ENCODE measurements at regions not wholly inside any gene's neighbourhood (a gene's known extent, or its start where the extent isn't known, plus 50 kb on each side); places are given as distances from the start of the nearest gene placed in this dataset.
"Not testable (repeated sequence)": the region's sequence is repeated elsewhere in the genome, so short reads cannot be mapped to it uniquely, and the experiment has no call there.

DNA sequence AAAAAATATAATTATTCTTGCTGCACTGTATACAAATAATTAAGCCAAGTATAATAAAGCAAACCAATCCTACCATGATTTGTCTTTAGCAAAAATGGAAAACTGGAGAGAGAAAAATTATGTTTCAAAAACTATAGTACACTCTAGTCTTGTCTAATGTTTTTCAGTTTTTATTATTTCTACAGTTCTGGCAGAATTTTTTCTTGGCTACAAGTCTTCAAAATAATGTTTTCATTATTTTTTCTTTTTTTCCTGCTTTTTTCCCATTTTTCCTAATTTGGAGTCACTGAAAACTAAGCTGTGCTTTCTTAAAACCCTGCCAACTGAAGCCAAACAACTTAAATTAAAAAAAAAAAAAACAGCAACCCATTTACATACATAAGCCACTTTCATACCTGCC lies 132.0 kb downstream of the RAMP3 start:
- peaks cover 13% of the 10 kb centered on the region for H3K27me3 Mint-ChIP-seq (ENCODE audit: low read depth)
- DNase-seq; ATAC-seq (replicated peaks in 1 of 2); H3K4me1 Mint-ChIP-seq (ENCODE audit: low read depth); H3K9me3 Mint-ChIP-seq; H3K4me3 Mint-ChIP-seq; H3K27ac Mint-ChIP-seq; H3K36me3 Mint-ChIP-seq (ENCODE audit: insufficient read depth in 2 of 2): not testable (repeated sequence)

DNA sequence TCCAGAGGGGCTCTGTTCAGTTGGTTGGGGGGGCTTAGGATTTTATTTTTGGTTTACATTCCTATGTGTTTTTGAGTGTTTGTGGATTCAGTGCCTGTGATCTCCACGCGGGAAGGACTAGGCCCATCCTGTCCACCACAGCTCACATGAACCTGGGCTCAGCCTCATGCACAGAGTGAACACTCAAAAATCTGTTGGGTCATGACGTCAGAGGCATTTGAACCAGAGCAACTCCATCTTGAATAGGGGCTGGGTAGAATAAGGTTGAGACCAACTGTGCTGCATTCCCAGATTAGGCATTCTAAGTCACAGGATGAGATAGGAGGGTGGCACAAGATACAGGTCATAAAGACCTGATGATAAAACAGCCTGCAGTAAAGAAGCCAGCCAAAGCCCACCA lies 133.3 kb downstream of the RAMP3 start:
- no peak overlapping the region for H3K27ac Mint-ChIP-seq
- H3K27me3 Mint-ChIP-seq (ENCODE audit: low read depth), result peaks cover 16% of the 10 kb centered on the region
- ATAC-seq (replicated peaks in 1 of 2) (no peak), DNase-seq (no peak)
- no peak overlapping the region for H3K4me3 Mint-ChIP-seq
- peaks cover 7 to 8% of the 10 kb centered on the region in 2 donors for H3K9me3 Mint-ChIP-seq
- no peaks in the 10 kb centered on the region for H3K4me1 Mint-ChIP-seq (ENCODE audit: low read depth)
- H3K36me3 Mint-ChIP-seq (ENCODE audit: insufficient read depth in 2 of 2), result peaks cover 6 to 7% of the 10 kb centered on the region in 2 donors

DNA sequence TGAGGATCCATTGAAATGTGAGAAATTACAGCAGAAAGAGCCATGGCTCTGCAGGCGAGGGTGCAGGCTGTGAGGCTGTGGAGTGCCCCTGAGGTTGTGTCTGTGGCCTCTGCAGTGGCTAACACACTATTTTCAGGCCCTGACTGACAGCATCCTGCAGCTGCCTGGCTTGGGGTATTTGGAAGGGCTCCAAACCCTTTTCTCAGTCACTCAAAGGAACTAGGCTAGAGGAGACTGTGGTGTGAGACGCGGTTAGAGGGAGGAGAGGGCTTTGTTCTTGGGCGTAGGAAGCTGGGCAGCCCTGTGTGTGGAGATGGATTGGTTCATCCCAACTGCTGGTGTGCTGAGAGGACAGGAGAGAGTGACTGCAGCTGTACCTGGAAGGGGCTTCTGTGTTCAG lies 134.9 kb downstream of the RAMP3 start:
- peaks cover 26% of the 10 kb centered on the region for H3K27me3 Mint-ChIP-seq (ENCODE audit: low read depth)
- no peak overlapping the region for H3K27ac Mint-ChIP-seq

GRCh38 chr7:45293295-45293942 lies 135.8 kb downstream of the RAMP3 start:
- DNase-seq (no peak), ATAC-seq (replicated peaks in 1 of 2) (no peak)
- H3K9me3 Mint-ChIP-seq, result peaks cover 3% of the 10 kb centered on the region in 2 donors
- H3K4me3 Mint-ChIP-seq, result no peak overlapping the region
- H3K36me3 Mint-ChIP-seq (ENCODE audit: insufficient read depth in 2 of 2), result peaks cover 3 to 4% of the 10 kb centered on the region in 2 donors
- no peak overlapping the region for H3K27ac Mint-ChIP-seq
- H3K27me3 Mint-ChIP-seq (ENCODE audit: low read depth), result peaks cover 26% of the 10 kb centered on the region
- H3K4me1 Mint-ChIP-seq (ENCODE audit: low read depth), result no peaks in the 10 kb centered on the region

More for the DNA sequence above, 134.9 kb downstream of the RAMP3 start:
- no peak for ATAC-seq (replicated peaks in 1 of 2)
- Mint-ChIP-seq H3K9me3 (peaks cover 7 to 8% of the 10 kb centered on the region in 2 donors), H3K36me3 (ENCODE audit: insufficient read depth in 2 of 2) (peaks cover 6 to 7% of the 10 kb centered on the region in 2 donors), H3K4me1 (ENCODE audit: low read depth) (no peaks in the 10 kb centered on the region), H3K4me3 (no peak overlapping the region)
- no peak for DNase-seq

DNA sequence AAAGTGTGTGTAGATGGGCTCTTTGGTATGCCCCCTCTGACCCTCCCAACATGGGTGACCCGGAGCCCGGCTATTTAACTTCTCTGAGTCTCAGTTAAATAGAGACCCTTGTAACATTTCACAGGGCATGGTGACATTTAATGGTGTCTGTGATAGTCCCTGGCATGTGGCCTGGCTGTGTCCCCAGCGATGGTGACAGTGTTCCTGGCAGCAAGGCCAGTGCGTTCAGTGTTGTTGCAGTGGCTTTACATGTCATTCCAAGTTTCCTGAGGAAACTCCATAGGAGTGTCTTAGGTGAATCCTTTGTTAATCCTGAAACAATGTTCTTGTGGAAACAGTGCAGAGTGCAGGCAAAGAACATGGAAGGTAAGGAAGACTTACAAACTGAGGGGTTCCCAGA lies 137.0 kb downstream of the RAMP3 start:
- no peak overlapping the region for H3K4me3 Mint-ChIP-seq
- H3K27me3 Mint-ChIP-seq (ENCODE audit: low read depth), result peaks cover 33% of the 10 kb centered on the region
- H3K4me1 Mint-ChIP-seq (ENCODE audit: low read depth), result no peaks in the 10 kb centered on the region
- DNase-seq (no peak), ATAC-seq (replicated peaks in 1 of 2) (no peak)
- peaks cover 2 to 3% of the 10 kb centered on the region in 2 donors for H3K36me3 Mint-ChIP-seq (ENCODE audit: insufficient read depth in 2 of 2)
- H3K9me3 Mint-ChIP-seq, result peaks cover 2 to 3% of the 10 kb centered on the region in 2 donors
- no peak overlapping the region for H3K27ac Mint-ChIP-seq

GRCh38 chr7:45295222-45295621 lies 137.6 kb downstream of the RAMP3 start:
- H3K27me3 Mint-ChIP-seq (ENCODE audit: low read depth), result peaks cover 38% of the 10 kb centered on the region
- H3K27ac Mint-ChIP-seq, result no peak overlapping the region
- no peak for DNase-seq
- no peak for ATAC-seq (replicated peaks in 1 of 2)
- H3K36me3 Mint-ChIP-seq (ENCODE audit: insufficient read depth in 2 of 2), result peaks cover 2% of the 10 kb centered on the region in 2 donors
- no peaks in the 10 kb centered on the region for H3K4me1 Mint-ChIP-seq (ENCODE audit: low read depth)
- H3K9me3 Mint-ChIP-seq, result peaks cover 2% of the 10 kb centered on the region in 2 donors
- no peak overlapping the region for H3K4me3 Mint-ChIP-seq

- H3K27ac Mint-ChIP-seq, result no peak overlapping the region
- H3K9me3 Mint-ChIP-seq, result no peaks in the 10 kb centered on the region
- ATAC-seq (replicated peaks in 1 of 2) (no peak), DNase-seq (no peak)
- peaks cover 0 to 2% of the 10 kb centered on the region in 2 donors for H3K36me3 Mint-ChIP-seq (ENCODE audit: insufficient read depth in 2 of 2)
- H3K27me3 Mint-ChIP-seq (ENCODE audit: low read depth), result peaks cover 50% of the 10 kb centered on the region
- no peak overlapping the region for H3K4me3 Mint-ChIP-seq
- H3K4me1 Mint-ChIP-seq (ENCODE audit: low read depth), result no peaks in the 10 kb centered on the region
These were observed 139.2 kb downstream of the RAMP3 start for GRCh38 chr7:45296748-45297147.

DNA sequence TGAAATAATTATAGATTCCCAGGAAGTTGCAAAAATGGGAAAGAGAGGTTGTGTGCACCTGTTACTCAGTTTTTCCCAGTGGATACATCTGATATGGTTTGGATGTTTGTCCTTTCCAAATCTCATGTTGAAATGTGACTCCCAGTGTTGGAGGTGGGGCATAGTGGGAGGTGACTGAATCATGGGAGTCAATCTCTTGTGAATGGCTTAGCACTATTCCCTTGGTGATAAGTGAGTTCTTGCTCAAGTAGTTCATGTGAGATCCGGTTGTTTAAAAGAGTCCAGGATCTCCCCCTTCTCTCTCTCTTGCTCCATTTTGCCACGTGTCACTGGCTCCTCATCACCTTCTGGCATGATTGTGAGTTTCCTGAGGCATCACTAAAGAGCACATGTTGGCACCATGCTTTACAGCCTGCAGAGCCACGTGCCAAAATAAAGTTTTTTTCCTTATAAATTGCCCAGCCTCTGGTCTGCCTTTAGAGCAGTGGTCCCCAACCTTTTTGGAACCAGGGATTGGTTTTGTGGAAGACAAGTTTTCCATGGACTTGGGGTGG lies 149.2 kb downstream of the RAMP3 start:
- Mint-ChIP-seq H3K27ac (no peak overlapping the region), H3K4me3 (no peak overlapping the region), H3K4me1 (ENCODE audit: low read depth) (no peaks in the 10 kb centered on the region), H3K9me3 (peaks cover 9 to 11% of the 10 kb centered on the region in 2 donors), H3K27me3 (ENCODE audit: low read depth) (peaks cover 22% of the 10 kb centered on the region), H3K36me3 (ENCODE audit: insufficient read depth in 2 of 2) (peaks cover 3 to 9% of the 10 kb centered on the region in 2 donors)
- ATAC-seq (replicated peaks in 1 of 2) (no peak), DNase-seq (no peak)

DNA sequence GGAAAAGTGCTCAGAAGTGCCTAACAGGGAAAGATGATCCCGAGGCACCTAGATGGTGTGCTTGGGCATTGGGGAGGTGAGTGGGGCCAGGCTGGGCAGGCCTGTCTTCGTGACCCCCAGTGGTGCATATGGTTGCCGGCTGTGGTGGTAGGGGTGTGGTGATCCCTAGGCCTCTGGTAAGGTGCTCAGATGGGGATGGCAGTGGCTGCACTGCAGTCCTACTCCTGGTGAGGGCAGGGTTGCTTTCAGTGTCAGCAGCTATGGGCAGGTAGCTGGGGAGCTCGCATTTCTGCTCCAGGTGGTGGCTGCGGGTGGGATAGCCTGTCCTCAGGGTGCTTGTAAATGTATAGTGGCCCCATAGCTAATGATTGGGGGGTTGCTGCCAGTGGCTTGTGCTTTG lies 154.0 kb downstream of the RAMP3 start:
- DNase-seq (no peak), ATAC-seq (replicated peaks in 1 of 2) (no peak)
- Mint-ChIP-seq H3K4me1 (ENCODE audit: low read depth) (no peaks in the 10 kb centered on the region), H3K9me3 (peaks cover 11 to 15% of the 10 kb centered on the region in 2 donors), H3K36me3 (ENCODE audit: insufficient read depth in 2 of 2) (peaks cover 4 to 9% of the 10 kb centered on the region in 2 donors), H3K4me3 (no peak overlapping the region), H3K27ac (no peak overlapping the region), H3K27me3 (ENCODE audit: low read depth) (peaks cover 14% of the 10 kb centered on the region)

DNA sequence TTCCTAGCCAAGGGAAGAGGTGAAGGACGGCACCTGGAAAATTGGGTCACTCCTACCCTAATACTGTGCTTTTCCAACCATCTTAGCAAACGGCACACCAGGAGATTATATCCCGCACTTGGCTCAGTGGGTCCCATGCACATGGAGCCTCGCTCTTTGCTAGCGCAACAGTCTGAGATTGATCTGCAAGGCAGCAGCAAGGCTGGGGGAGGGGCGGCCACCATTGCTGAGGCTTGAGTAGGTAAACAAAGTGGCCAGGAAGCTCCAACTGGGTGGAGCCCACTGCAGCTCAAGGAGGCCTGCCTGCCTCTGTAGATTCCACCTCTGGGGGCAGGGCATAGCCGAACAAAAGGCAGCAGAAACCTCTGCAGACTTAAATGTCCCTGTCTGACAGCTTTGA lies 157.9 kb downstream of the RAMP3 start:
- not testable (repeated sequence) for ATAC-seq (replicated peaks in 1 of 2); H3K36me3 Mint-ChIP-seq (ENCODE audit: insufficient read depth in 2 of 2); H3K27ac Mint-ChIP-seq; H3K4me1 Mint-ChIP-seq (ENCODE audit: low read depth); DNase-seq; H3K4me3 Mint-ChIP-seq
- H3K27me3 Mint-ChIP-seq (ENCODE audit: low read depth), result peaks cover 24% of the 10 kb centered on the region
- peaks cover 8 to 12% of the 10 kb centered on the region in 2 donors for H3K9me3 Mint-ChIP-seq

DNA sequence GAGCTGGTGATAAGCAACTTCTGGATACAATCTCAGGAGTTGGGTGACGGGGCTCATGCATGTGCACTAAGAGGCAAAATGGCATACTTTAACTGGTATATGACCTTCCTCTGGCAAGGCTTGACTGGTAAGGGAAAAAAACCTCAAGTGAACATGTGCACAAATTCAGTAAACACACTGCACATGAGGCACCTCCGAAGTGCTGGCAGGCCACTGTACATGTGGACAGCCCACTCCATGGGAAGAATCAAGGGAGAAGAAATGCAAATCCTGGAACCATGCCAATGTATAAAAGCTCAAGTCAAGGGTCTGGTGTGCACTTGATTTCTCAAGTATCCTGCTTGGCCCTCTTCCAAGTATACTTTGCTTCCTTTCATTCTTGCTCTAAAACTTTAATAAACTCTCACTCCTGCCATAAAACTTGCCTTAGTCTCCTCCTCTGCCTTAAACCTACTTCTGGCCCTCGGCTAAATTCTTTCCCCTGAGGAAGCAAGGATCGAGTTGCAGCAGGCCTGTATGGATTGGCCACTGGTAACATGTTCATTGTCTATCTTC lies 167.2 kb downstream of the RAMP3 start:
- ATAC-seq (replicated peaks in 1 of 2), result no peak
- H3K9me3 Mint-ChIP-seq, result no peaks in the 10 kb centered on the region
- H3K36me3 Mint-ChIP-seq (ENCODE audit: insufficient read depth in 2 of 2), result no peaks in the 10 kb centered on the region
- peaks cover 15% of the 10 kb centered on the region for H3K27me3 Mint-ChIP-seq (ENCODE audit: low read depth)
- no peak overlapping the region for H3K4me3 Mint-ChIP-seq
- no peak overlapping the region for H3K27ac Mint-ChIP-seq
- DNase-seq, result no peak
- no peaks in the 10 kb centered on the region for H3K4me1 Mint-ChIP-seq (ENCODE audit: low read depth)

DNA sequence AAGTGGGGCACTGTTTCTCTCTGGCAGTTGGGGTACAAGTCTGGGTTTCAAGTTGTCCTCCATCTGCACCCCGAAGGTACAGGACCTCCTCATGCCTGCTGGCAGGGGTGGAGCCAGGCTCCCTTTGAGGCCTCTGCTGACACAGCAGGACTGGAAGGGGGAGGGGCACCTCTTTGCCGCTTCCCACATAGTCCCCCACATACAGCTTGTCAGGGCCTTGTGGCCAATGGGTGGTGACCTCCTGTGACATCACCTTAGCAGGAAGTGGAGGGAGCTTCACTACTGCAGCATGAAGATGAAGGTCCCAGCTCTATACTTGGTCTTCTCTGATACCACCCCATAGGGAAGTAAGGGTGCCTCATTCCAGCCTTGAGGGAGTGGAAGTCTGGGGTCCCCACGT lies 167.8 kb downstream of the RAMP3 start:
- H3K36me3 Mint-ChIP-seq (ENCODE audit: insufficient read depth in 2 of 2), result no peaks in the 10 kb centered on the region

GRCh38 chr7:45328403-45328981 lies 170.9 kb downstream of the RAMP3 start:
- ATAC-seq (replicated peaks in 1 of 2), result no peak
- no peaks in the 10 kb centered on the region for H3K9me3 Mint-ChIP-seq
- H3K4me1 Mint-ChIP-seq (ENCODE audit: low read depth), result no peaks in the 10 kb centered on the region
- H3K27ac Mint-ChIP-seq, result no peak overlapping the region
- peaks cover 30% of the 10 kb centered on the region for H3K27me3 Mint-ChIP-seq (ENCODE audit: low read depth)
- H3K4me3 Mint-ChIP-seq, result no peak overlapping the region
- no peaks in the 10 kb centered on the region for H3K36me3 Mint-ChIP-seq (ENCODE audit: insufficient read depth in 2 of 2)
- no peak for DNase-seq

More for the DNA sequence above, 167.8 kb downstream of the RAMP3 start:
- ATAC-seq (replicated peaks in 1 of 2) (no peak), DNase-seq (no peak)
- no peaks in the 10 kb centered on the region for H3K9me3 Mint-ChIP-seq
- no peaks in the 10 kb centered on the region for H3K4me1 Mint-ChIP-seq (ENCODE audit: low read depth)
- peaks cover 15% of the 10 kb centered on the region for H3K27me3 Mint-ChIP-seq (ENCODE audit: low read depth)
- no peak overlapping the region for H3K27ac Mint-ChIP-seq
- no peak overlapping the region for H3K4me3 Mint-ChIP-seq

Measured in activated T-cell treated with anti-CD3 and anti-CD28 coated beads, Interleukin-2, amount 50 U/mL, for 72 hours (primary cell).